Astrocyte of the cerebellum (primary cell): ENCODE measurements at regions not wholly inside any gene's neighbourhood (a gene's known extent, or its start where the extent isn't known, plus 50 kb on each side); places are given as distances from the start of the nearest gene placed in this dataset.
A peak's percentile ranks its signal among the peaks of the same experiment; 100 is the strongest.

Source experiments
- DNase-seq: peaks from one replicate; pipeline ENCODE4 v3.0.0-alpha.2; 2011; ENCODE audit warnings: low read depth
- H3K4me3 ChIP-seq: 2 replicates; pipeline ENCODE4 v1.5.1; 2011; ENCODE audit warnings: mild to moderate bottlenecking, low read depth, low read length, moderate library complexity
- in situ Hi-C: cut with HindIII; loops from 2 replicates; pipeline ENCODE4 v1.10.0; 2017; ENCODE audit warnings: low sequenced_read_pairs
- TF ChIP-seq, protein P1 (sequence below): IDR thresholded peaks from 2 replicates; pipeline ENCODE4 v1.5.1; 2012; ENCODE audit warnings: low read length, low read depth, moderate library complexity, mild to moderate bottlenecking; ENCODE audit errors: missing control alignments

DNA sequence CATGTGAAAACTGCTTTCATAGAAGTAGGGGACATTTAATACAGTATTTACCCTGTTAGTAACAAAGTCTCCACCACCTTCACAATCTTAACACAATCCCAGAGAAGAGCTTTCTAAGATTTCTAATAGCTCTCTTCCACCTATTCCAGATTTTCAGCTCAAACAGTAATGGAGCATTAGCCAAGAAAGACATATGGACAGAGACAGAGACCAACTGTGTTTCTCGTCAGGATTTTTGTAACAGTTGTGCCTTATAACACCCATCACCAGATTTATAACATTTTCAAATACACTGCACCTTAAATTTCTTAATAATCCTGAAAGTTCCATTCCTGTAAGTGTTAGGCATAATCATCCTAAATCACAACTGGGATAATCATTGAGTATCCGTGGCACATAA is 321.2 kb upstream of the TMTC1 start:
- TF ChIP-seq, protein P1, sequence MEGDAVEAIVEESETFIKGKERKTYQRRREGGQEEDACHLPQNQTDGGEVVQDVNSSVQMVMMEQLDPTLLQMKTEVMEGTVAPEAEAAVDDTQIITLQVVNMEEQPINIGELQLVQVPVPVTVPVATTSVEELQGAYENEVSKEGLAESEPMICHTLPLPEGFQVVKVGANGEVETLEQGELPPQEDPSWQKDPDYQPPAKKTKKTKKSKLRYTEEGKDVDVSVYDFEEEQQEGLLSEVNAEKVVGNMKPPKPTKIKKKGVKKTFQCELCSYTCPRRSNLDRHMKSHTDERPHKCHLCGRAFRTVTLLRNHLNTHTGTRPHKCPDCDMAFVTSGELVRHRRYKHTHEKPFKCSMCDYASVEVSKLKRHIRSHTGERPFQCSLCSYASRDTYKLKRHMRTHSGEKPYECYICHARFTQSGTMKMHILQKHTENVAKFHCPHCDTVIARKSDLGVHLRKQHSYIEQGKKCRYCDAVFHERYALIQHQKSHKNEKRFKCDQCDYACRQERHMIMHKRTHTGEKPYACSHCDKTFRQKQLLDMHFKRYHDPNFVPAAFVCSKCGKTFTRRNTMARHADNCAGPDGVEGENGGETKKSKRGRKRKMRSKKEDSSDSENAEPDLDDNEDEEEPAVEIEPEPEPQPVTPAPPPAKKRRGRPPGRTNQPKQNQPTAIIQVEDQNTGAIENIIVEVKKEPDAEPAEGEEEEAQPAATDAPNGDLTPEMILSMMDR = no peak
- no peak for DNase-seq
- H3K4me3 ChIP-seq = no peak overlapping the region
- in situ Hi-C loops = no loop called here

DNA sequence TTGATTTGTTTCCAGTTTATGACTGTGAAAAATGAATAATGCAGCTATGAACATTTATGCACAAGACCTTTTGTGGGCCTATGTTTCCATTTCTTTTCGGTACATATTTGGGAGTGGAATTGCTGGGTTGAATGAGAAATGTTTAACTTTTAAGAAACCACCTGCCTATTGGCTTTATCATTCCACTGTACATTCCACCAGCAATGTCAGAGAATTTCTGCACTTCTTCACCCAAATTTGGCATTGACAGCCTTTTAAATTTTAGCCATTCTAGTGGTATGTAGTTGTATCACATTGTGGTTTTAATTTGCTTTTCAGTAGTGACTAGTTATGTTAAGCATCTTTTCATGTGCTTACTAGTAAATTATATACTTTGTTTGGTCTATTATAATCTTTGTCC is 317.0 kb upstream of the TMTC1 start:
- TF ChIP-seq, protein P1 = no peak
- H3K4me3 ChIP-seq = no peak overlapping the region
- peak; percentile 37 for DNase-seq
- in situ Hi-C loops = no loop called here

- TF ChIP-seq, protein P1 = no peak
- DNase-seq = no peak
- in situ Hi-C loops = no loop called here
- H3K4me3 ChIP-seq = no peak overlapping the region
Observed at GRCh38 chr12:30098677-30099076, 314.9 kb upstream of the TMTC1 start.

- in situ Hi-C loops = no loop called here
- H3K4me3 ChIP-seq = no peak overlapping the region
- no peak for DNase-seq
- TF ChIP-seq, protein P1 = no peak
Observed at GRCh38 chr12:30095511-30095910, 311.8 kb upstream of the TMTC1 start.

- no peak overlapping the region for H3K4me3 ChIP-seq
- in situ Hi-C loops = no loop called here
- no peak for DNase-seq
- TF ChIP-seq, protein P1 = no peak
Observed at GRCh38 chr12:30092983-30093617, 309.4 kb upstream of the TMTC1 start.

GRCh38 chr12:30090258-30090657 is 306.5 kb upstream of the TMTC1 start:
- TF ChIP-seq, protein P1 = no peak
- in situ Hi-C loops = no loop called here
- H3K4me3 ChIP-seq = no peak overlapping the region
- no peak for DNase-seq
